Large intestine (tissue), 3 donors: ENCODE measurements at regions not wholly inside any gene's neighbourhood (a gene's known extent, or its start where the extent isn't known, plus 50 kb on each side); places are given as distances from the start of the nearest gene placed in this dataset.

Source experiments
- DNase-seq, 2 donors: peaks; one replicate each; pipeline versions ENCODE4 v3.0.0 to v3.0.0-alpha.2; 2013
- H3K27ac ChIP-seq: one replicate; pipeline ENCODE4 v1.5.1; 2013; ENCODE audit warnings: low read length
- H3K27me3 ChIP-seq: 2 replicates; pipeline ENCODE4 v1.6.1; 2013; ENCODE audit warnings: low read length; ENCODE audit not compliant: control insufficient read depth, insufficient read depth
- H3K36me3 ChIP-seq: 2 replicates; pipeline ENCODE4 v1.6.1; 2013; ENCODE audit warnings: low read length; ENCODE audit not compliant: control insufficient read depth, insufficient read depth
- H3K4me1 ChIP-seq: one replicate; pipeline ENCODE4 v1.6.1; 2013; ENCODE audit warnings: low read length; ENCODE audit not compliant: control insufficient read depth, insufficient read depth
- H3K4me3 ChIP-seq: one replicate; pipeline ENCODE4 v1.5.1; 2013; ENCODE audit warnings: low read length
- H3K9me3 ChIP-seq: one replicate; pipeline ENCODE4 v1.6.1; 2013; ENCODE audit warnings: mild to moderate bottlenecking, low read depth, low read length, moderate library complexity; ENCODE audit not compliant: control insufficient read depth
- WGBS: methylation state at CpG from one replicate; pipeline ENCODE4 v1.1.5; 2013; ENCODE audit warnings: low lambda C conversion rate; ENCODE audit not compliant: insufficient coverage; 5-methylcytosine and 5-hydroxymethylcytosine counted together

DNA sequence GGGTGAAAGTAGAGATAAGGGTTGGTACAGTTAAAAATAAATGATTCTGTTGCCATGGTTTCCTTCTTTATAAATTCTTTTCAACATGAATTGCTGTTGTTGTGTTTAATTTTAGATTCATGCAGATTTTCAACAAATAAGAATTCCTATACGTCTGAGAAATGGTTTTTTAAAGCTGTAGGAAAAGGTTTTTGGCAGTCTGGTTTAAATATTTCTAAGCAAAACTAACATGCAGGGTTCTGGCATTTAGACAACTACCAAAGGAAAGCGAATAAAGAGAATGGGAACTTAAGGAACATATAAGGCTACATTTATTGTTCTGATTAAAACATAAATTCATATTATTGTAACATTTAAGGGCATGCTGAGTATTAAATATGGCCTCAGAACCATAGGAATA lies 203.0 kb upstream of the MIR17HG start:
- Histone ChIP-seq H3K9me3 (no peaks in the 10 kb centered on the region), H3K4me1 (no peaks in the 10 kb centered on the region), H3K36me3 (no peaks in the 10 kb centered on the region), H3K27me3 (no peaks in the 10 kb centered on the region), H3K4me3 (no peak overlapping the region), H3K27ac (no peak overlapping the region)
- no peak for DNase-seq
- 75% methylated on average over 2 of the region's 2 CpGs for WGBS

- Histone ChIP-seq H3K4me1 (no peaks in the 10 kb centered on the region), H3K36me3 (no peaks in the 10 kb centered on the region), H3K9me3 (no peaks in the 10 kb centered on the region), H3K4me3 (no peak overlapping the region), H3K27me3 (no peaks in the 10 kb centered on the region), H3K27ac (no peak overlapping the region)
- DNase-seq: no peak
- no CpG with 5 or more reads among the region's 2 CpGs for WGBS
These were observed 201.8 kb upstream of the MIR17HG start for GRCh38 chr13:91145571-91146205.

GRCh38 chr13:91146601-91147000 lies 200.9 kb upstream of the MIR17HG start:
- Histone ChIP-seq H3K4me3 (no peak overlapping the region), H3K36me3 (no peaks in the 10 kb centered on the region), H3K27me3 (no peaks in the 10 kb centered on the region), H3K4me1 (no peaks in the 10 kb centered on the region), H3K27ac (no peak overlapping the region), H3K9me3 (no peaks in the 10 kb centered on the region)
- 93% methylated on average over 2 of the region's 2 CpGs for WGBS
- DNase-seq: no peak

DNA sequence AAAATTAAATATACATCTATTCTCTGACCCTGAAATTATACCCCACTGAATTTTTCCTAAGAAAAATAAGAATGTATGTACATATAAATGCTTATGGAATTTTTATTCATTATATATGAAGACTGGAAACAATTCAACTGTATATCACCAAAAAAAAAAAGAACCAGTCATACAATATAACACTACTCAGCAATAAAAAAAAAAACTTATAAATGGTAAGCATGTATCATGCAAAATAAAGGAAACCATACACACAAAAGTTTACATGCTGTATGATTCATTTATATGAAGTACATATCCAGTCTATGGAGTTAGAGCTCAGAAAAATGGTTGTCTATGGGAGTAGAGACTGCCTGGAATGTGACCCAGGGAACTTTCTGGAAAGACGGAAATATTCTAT lies 199.4 kb upstream of the MIR17HG start:
- DNase-seq: no peak
- H3K4me3 ChIP-seq: no peak overlapping the region
- H3K9me3 ChIP-seq: no peaks in the 10 kb centered on the region
- H3K27ac ChIP-seq: no peak overlapping the region
- H3K4me1 ChIP-seq: no peaks in the 10 kb centered on the region
- no peaks in the 10 kb centered on the region for H3K36me3 ChIP-seq
- WGBS: no CpG with 5 or more reads among the region's 1 CpG
- no peaks in the 10 kb centered on the region for H3K27me3 ChIP-seq

DNA sequence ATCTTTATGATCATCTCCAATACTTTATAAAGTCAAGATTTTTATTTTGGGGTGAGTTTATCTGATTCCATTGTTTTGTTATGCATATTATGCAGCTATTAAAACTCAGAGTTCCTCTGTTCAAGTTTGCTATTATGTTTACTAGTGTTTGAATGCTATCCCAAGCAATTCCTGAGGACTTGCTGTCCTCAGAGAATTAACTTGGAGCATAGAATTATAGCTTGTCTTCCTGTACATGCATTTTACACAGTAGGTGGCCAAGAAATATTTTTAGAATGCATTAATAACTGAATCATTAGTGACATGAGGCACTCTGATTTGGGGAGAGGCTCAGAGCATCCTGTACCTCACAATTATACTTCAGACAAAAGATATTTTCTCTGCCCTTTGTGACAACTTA lies 195.6 kb upstream of the MIR17HG start:
- H3K27ac ChIP-seq: no peak overlapping the region
- no peaks in the 10 kb centered on the region for H3K36me3 ChIP-seq
- no peak for DNase-seq
- H3K27me3 ChIP-seq: no peaks in the 10 kb centered on the region
- H3K4me1 ChIP-seq: peaks cover 14% of the 10 kb centered on the region
- H3K4me3 ChIP-seq: no peak overlapping the region
- no peaks in the 10 kb centered on the region for H3K9me3 ChIP-seq

GRCh38 chr13:91153372-91153771 lies 194.1 kb upstream of the MIR17HG start:
- H3K36me3 ChIP-seq: no peaks in the 10 kb centered on the region
- no peak overlapping the region for H3K27ac ChIP-seq
- H3K9me3 ChIP-seq: no peaks in the 10 kb centered on the region
- peaks cover 14% of the 10 kb centered on the region for H3K4me1 ChIP-seq
- no peak for DNase-seq
- no peaks in the 10 kb centered on the region for H3K27me3 ChIP-seq
- H3K4me3 ChIP-seq: no peak overlapping the region

DNA sequence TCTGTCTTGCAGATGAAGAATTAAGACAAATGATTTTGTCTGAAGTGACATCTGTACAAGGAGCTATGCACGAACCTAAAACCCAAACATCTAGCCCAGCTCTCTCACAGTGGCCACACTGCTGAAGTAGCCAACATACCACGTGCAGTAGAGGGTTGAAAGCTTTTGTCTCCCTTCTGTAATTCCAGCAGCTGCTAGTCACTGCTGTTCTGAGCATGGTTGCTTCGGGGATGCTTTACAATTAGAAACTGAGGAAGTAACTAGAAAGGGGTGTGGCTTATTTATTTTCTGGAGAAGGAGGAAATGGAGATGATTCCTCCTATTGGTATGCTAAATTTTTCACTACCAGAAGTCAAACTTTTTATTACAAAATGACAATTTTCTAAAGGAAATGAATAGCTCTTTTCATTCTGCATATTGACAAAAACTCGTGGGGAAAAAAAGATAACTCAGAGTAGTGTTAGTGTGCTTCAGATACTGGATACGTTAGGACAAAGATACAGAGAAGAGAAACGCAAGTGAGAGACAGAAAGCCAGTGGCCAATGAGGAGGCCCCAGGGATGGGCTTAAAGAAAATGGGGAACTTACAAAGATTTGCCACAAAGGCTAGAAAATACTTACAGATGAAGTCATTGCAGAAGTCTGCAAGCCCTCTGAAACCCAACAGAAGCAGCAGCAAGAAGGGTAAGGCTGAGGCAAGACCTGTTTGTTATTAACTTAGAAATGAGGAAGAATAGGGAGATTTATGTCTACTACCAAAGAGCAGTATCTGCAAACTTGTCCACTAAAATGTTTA lies 192.7 kb upstream of the MIR17HG start:
- peak in 1 of 2 donors; percentile 26 for DNase-seq
- Histone ChIP-seq H3K27ac (peak overlapping the region; percentile 73), H3K4me1 (peaks cover 14% of the 10 kb centered on the region), H3K4me3 (no peak overlapping the region), H3K9me3 (no peaks in the 10 kb centered on the region), H3K36me3 (no peaks in the 10 kb centered on the region), H3K27me3 (no peaks in the 10 kb centered on the region)
- WGBS: 79% methylated on average over 5 of the region's 6 CpGs

GRCh38 chr13:91155512-91156114 lies 191.9 kb upstream of the MIR17HG start:
- Histone ChIP-seq H3K36me3 (no peaks in the 10 kb centered on the region), H3K9me3 (no peaks in the 10 kb centered on the region), H3K4me3 (no peak overlapping the region), H3K27me3 (no peaks in the 10 kb centered on the region), H3K27ac (peak overlapping the region; percentile 73), H3K4me1 (peaks cover 14% of the 10 kb centered on the region)
- DNase-seq: peak; percentile 76 to 91
- no CpG with 5 or more reads among the region's 5 CpGs for WGBS

DNA sequence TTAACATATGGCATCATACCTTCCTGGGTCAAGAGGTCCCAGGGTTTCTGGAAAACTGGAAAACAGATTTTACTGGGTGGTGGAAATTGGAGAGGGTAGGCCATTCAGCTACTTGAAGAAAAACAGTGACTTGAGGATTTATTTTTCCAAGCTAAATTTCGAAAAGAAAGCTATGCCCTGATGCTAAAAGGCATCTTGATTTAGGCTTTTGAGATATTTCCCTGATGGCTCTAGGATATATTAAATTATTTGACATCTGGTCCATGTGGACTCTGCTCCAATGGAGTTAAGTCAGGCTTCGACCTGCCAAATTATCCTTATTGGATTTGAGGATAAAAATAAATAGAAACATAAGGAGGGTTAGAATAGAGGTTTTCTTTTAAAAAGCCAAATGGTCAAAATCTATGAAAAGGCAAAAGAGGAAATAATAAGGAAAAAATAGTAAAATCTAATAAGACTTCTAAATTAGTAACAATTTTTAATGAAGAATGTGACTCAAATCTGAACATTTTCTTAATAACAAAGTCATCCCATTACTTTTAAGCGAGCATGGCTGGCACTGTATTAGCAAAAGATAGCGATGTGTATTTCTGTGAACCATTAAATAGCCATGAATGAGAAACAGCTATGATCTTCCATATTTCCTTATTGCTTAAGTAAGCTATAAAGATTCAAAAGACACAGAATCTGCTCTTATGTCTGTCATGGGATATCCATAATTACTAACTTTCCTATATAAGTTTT lies 190.0 kb upstream of the MIR17HG start:
- Histone ChIP-seq H3K27me3 (no peaks in the 10 kb centered on the region), H3K36me3 (no peaks in the 10 kb centered on the region), H3K4me3 (no peak overlapping the region), H3K27ac (no peak overlapping the region), H3K4me1 (peaks cover 14% of the 10 kb centered on the region), H3K9me3 (no peaks in the 10 kb centered on the region)
- DNase-seq: no peak
- 71% methylated on average over 1 of the region's 4 CpGs for WGBS

DNA sequence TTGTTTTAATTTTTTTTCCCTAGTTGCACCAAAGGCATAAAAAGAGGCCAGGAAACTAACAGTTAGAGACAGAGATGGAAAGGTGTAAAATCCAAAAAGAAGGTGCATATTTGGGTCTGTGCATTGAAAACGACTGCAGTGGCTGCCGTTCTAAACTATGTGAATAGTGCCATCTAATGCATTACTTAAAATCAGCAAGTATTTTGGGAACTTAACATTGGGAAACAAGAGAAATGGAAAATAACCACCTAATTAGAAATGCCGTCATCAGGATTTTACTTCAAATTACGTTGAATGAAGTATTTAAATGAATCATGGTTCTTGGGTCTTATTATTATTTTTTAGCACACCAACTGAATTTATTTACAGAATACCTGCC lies 189.5 kb upstream of the MIR17HG start:
- no peaks in the 10 kb centered on the region for H3K9me3 ChIP-seq
- DNase-seq: no peak
- no peaks in the 10 kb centered on the region for H3K36me3 ChIP-seq
- H3K27ac ChIP-seq: no peak overlapping the region
- WGBS: 60% methylated on average over 1 of the region's 4 CpGs
- H3K4me3 ChIP-seq: no peak overlapping the region
- peaks cover 14% of the 10 kb centered on the region for H3K4me1 ChIP-seq
- H3K27me3 ChIP-seq: no peaks in the 10 kb centered on the region
